IMR-90 (cell line): ENCODE measurements at regions not wholly inside any gene's neighbourhood (a gene's known extent, or its start where the extent isn't known, plus 50 kb on each side); places are given as distances from the start of the nearest gene placed in this dataset.
A peak's percentile ranks its signal among the peaks of the same experiment; 100 is the strongest.

Experiments used
- ATAC-seq: fragments of 200-7000 bp; cut with Tn5 transposase; 2 replicates; pipeline ENCODE4 v1.9.1; 2020; ENCODE audit warnings: low read depth, mild to moderate bottlenecking, moderate library complexity
- BruUV-seq: library from RNA; stranded (reverse); fragments of 400-500 nt; replicated peaks from 2 replicates; lab custom pipeline; 2021; lab: Mats Ljungman, UMichigan
- CTCF ChIA-PET: fragments of 300-600 bp; formaldehyde crosslinking; extraction: SDS; loops from one replicate; lab custom pipeline; 2021; ENCODE audit warnings: antibody characterized with exemption; lab: Yijun Ruan, JAX
- POLR2A ChIA-PET: fragments of 300-600 bp; sonication (Branson Sonifier 250); formaldehyde crosslinking; loops from one replicate; lab custom pipeline; 2022; ENCODE audit warnings: antibody characterized with exemption; ENCODE audit not compliant: unreplicated experiment; lab: Charles Lee
- DNase-seq: peaks from one replicate; pipeline ENCODE4 v3.0.0; 2013
- H2AFZ ChIP-seq: replicated peaks from 2 replicates; pipeline ENCODE3; 2013; ENCODE audit warnings: low read length, mild to moderate bottlenecking; ENCODE audit not compliant: poor library complexity
- H2AK5ac ChIP-seq: 2 replicates; pipeline ENCODE4 v1.6.1; 2013; ENCODE audit warnings: low read depth, low read length, inconsistent platforms
- H2AK9ac ChIP-seq: replicated peaks from 2 replicates; pipeline ENCODE3; 2013; ENCODE audit warnings: mild to moderate bottlenecking, low read depth, low read length, moderate library complexity; ENCODE audit not compliant: poor library complexity
- H2BK120ac ChIP-seq: 2 replicates; pipeline ENCODE4 v1.6.1; 2013; ENCODE audit warnings: low read depth, low read length, inconsistent platforms
- H2BK15ac ChIP-seq: 3 replicates; pipeline ENCODE4 v1.6.1; 2013; ENCODE audit warnings: low read depth, low read length, inconsistent platforms
- H2BK20ac ChIP-seq: 2 replicates; pipeline ENCODE4 v1.6.1; 2013; ENCODE audit warnings: low read depth, mild to moderate bottlenecking, inconsistent platforms, low read length, moderate library complexity
- H2BK5ac ChIP-seq: 2 replicates; pipeline ENCODE4 v1.6.1; 2013; ENCODE audit warnings: mild to moderate bottlenecking, low read depth, low read length, inconsistent platforms; ENCODE audit not compliant: poor library complexity, severe bottlenecking
- H3K14ac ChIP-seq: replicated peaks from 2 replicates; pipeline ENCODE4 v1.6.1; 2013; ENCODE audit warnings: low read depth, low read length, inconsistent platforms
- H3K18ac ChIP-seq: 2 replicates; pipeline ENCODE4 v1.6.1; 2013; ENCODE audit warnings: low read depth, low read length, control low read depth
- H3K23ac ChIP-seq: 2 replicates; pipeline ENCODE4 v1.6.1; 2013; ENCODE audit warnings: low read depth, low read length, inconsistent platforms
- H3K27ac ChIP-seq: 2 replicates; pipeline ENCODE4 v1.5.1; 2013; ENCODE audit warnings: mild to moderate bottlenecking, control low read depth, low read length; ENCODE audit not compliant: insufficient read depth
- H3K27me3 ChIP-seq: 2 replicates; pipeline ENCODE4 v1.6.1; 2013; ENCODE audit warnings: low read length; ENCODE audit not compliant: control insufficient read depth, insufficient read depth
- H3K36me3 ChIP-seq: 2 replicates; pipeline ENCODE4 v1.6.1; 2013; ENCODE audit warnings: low read length, mixed read lengths; ENCODE audit not compliant: control insufficient read depth, insufficient read depth
- H3K4ac ChIP-seq: 2 replicates; pipeline ENCODE4 v1.6.1; 2013; ENCODE audit warnings: low read depth, low read length, inconsistent platforms
- H3K4me1 ChIP-seq: 2 replicates; pipeline ENCODE4 v1.6.1; 2013; ENCODE audit warnings: low read length, mixed read lengths; ENCODE audit not compliant: control insufficient read depth, insufficient read depth
- H3K4me2 ChIP-seq: 2 replicates; pipeline ENCODE4 v1.6.1; 2013; ENCODE audit warnings: low read depth, mild to moderate bottlenecking, control low read depth, low read length, moderate library complexity
- H3K4me3 ChIP-seq: 2 replicates; pipeline ENCODE4 v1.5.1; 2013; ENCODE audit warnings: low read depth, mild to moderate bottlenecking, control low read depth, low read length, moderate library complexity; ENCODE audit not compliant: insufficient read depth
- H3K56ac ChIP-seq: 2 replicates; pipeline ENCODE4 v1.6.1; 2013; ENCODE audit warnings: low read length, inconsistent platforms; ENCODE audit not compliant: insufficient read depth; ENCODE audit errors: extremely low read depth
- H3K79me1 ChIP-seq, 2 experiments: 2 replicates each; pipeline ENCODE4 v1.6.1; 2013; ENCODE audit warnings: low read length in 2 of 2, inconsistent platforms in 1 of 2, low read depth in 1 of 2
- H3K9ac ChIP-seq: 2 replicates; pipeline ENCODE4 v1.6.1; 2013; ENCODE audit warnings: low read depth, low read length, control low read depth
- H3K9me1 ChIP-seq: 2 replicates; pipeline ENCODE4 v1.6.1; 2013; ENCODE audit warnings: low read length, inconsistent platforms; ENCODE audit not compliant: insufficient read depth
- H3K9me3 ChIP-seq: 2 replicates; pipeline ENCODE4 v1.6.1; 2013; ENCODE audit warnings: low read length; ENCODE audit not compliant: control insufficient read depth, insufficient read depth
- H4K20me1 ChIP-seq: 2 replicates; pipeline ENCODE4 v1.6.1; 2013; ENCODE audit warnings: low read length, inconsistent platforms; ENCODE audit not compliant: insufficient read depth
- H4K5ac ChIP-seq: 2 replicates; pipeline ENCODE4 v1.6.1; 2013; ENCODE audit warnings: mild to moderate bottlenecking, low read depth, low read length, control low read depth
- H4K8ac ChIP-seq, 2 experiments: 2 replicates each; pipeline ENCODE4 v1.6.1; 2013; ENCODE audit warnings: low read depth in 2 of 2, low read length in 2 of 2, control low read depth in 1 of 2, inconsistent platforms in 1 of 2
- H4K91ac ChIP-seq: 2 replicates; pipeline ENCODE4 v1.6.1; 2013; ENCODE audit warnings: low read depth, low read length, inconsistent platforms; ENCODE audit not compliant: insufficient read depth
- BHLHE40 ChIP-seq: fragments of 150-350 bp; IDR thresholded peaks from 2 replicates; pipeline ENCODE4 v1.6.1; 2016; ENCODE audit warnings: mild to moderate bottlenecking, low read depth, low read length
- CEBPB ChIP-seq: IDR thresholded peaks from 2 replicates; pipeline ENCODE4 v1.6.1; 2012; ENCODE audit warnings: low read depth, low read length, improper control_type of control experiment
- CHD1 ChIP-seq: IDR thresholded peaks from 2 replicates; pipeline ENCODE4 v1.6.1; 2012; ENCODE audit warnings: low read depth, low read length, improper control_type of control experiment
- CTCF ChIP-seq: conservative IDR thresholded peaks from 2 replicates; pipeline ENCODE4 v1.5.1; 2012; ENCODE audit warnings: mild to moderate bottlenecking, low read depth, low read length, improper control_type of control experiment
- ELK1 ChIP-seq: fragments of 150-350 bp; IDR thresholded peaks from 2 replicates; pipeline ENCODE4 v1.6.1; 2016; ENCODE audit warnings: low read depth, mild to moderate bottlenecking, low read length, moderate library complexity, borderline replicate concordance
- FOS ChIP-seq: fragments of 150-350 bp; IDR thresholded peaks from 2 replicates; pipeline ENCODE4 v1.6.1; 2016; ENCODE audit warnings: low read depth, low read length
- MAFK ChIP-seq: IDR thresholded peaks from 2 replicates; pipeline ENCODE4 v1.6.1; 2012; ENCODE audit warnings: low read depth, low read length, improper control_type of control experiment
- MAZ ChIP-seq: IDR thresholded peaks from 2 replicates; pipeline ENCODE4 v1.6.1; 2012; ENCODE audit warnings: low read depth, mild to moderate bottlenecking, low read length, improper control_type of control experiment, moderate library complexity, borderline replicate concordance
- MXI1 ChIP-seq: IDR thresholded peaks from 2 replicates; pipeline ENCODE4 v1.6.1; 2012; ENCODE audit warnings: low read depth, mild to moderate bottlenecking, low read length, moderate library complexity, borderline replicate concordance
- NFE2L2 ChIP-seq: fragments of 150-350 bp; IDR thresholded peaks from 2 replicates; pipeline ENCODE4 v1.6.1; 2016; ENCODE audit warnings: low read depth, mild to moderate bottlenecking, low read length
- POLR2A ChIP-seq: IDR thresholded peaks from 2 replicates; pipeline ENCODE4 v1.6.1; 2012; ENCODE audit warnings: mild to moderate bottlenecking, low read depth, low read length
- RAD21 ChIP-seq: IDR thresholded peaks from 2 replicates; pipeline ENCODE4 v1.6.1; 2012; ENCODE audit warnings: low read length, improper control_type of control experiment
- RCOR1 ChIP-seq: IDR thresholded peaks from 2 replicates; pipeline ENCODE4 v1.6.1; 2012; ENCODE audit warnings: mild to moderate bottlenecking, low read length, improper control_type of control experiment; ENCODE audit not compliant: insufficient replicate concordance
- RFX5 ChIP-seq: IDR thresholded peaks from 2 replicates; pipeline ENCODE4 v1.8.0; 2012; ENCODE audit warnings: low read depth, mild to moderate bottlenecking, low read length, moderate library complexity
- SMC3 ChIP-seq: fragments of 150-350 bp; IDR thresholded peaks from 2 replicates; pipeline ENCODE4 v1.6.1; 2016; ENCODE audit warnings: low read depth, mild to moderate bottlenecking, antibody characterized with exemption, low read length, moderate library complexity
- USF2 ChIP-seq: fragments of 150-350 bp; IDR thresholded peaks from 2 replicates; pipeline ENCODE4 v1.6.1; 2017; ENCODE audit warnings: mild to moderate bottlenecking, antibody characterized with exemption, low read length, low read depth
- WGBS, 2 experiments: methylation state at CpG; one replicate each; pipeline versions ENCODE4 v1.1.5 to v1.1.7; 2013; ENCODE audit warnings: missing lambda C conversion rate in 2 of 2; ENCODE audit not compliant: insufficient read length in 1 of 2; ENCODE audit errors: extremely low coverage in 2 of 2; 5-methylcytosine and 5-hydroxymethylcytosine counted together
- dilution Hi-C: fragments of 300-500 bp; cut with HindIII; formaldehyde crosslinking; loops from one replicate; pipeline ENCODE4 v1.14.3; 2018; ENCODE audit warnings: low sequenced_read_pairs; ENCODE audit not compliant: unreplicated experiment
- in situ Hi-C: fragments of 300-500 bp; cut with MboI; formaldehyde crosslinking; loops from 3 replicates; pipeline ENCODE4 v1.14.3; 2019; ENCODE audit warnings: low sequenced_read_pairs, inconsistent platforms, mixed read lengths
- intact Hi-C: fragments of 100-400 bp; cut with micrococcal nuclease; formaldehyde crosslinking; loops from 2 replicates; pipeline ENCODE4 v1.10.0; 2022

- H2BK120ac ChIP-seq: peak overlapping the region; percentile 46; the same call in 1 of the 2 replicates
- H3K4ac ChIP-seq: no peak overlapping the region
- no peak overlapping the region for H3K4me2 ChIP-seq
- ChIA-PET POLR2A (no interaction called here), CTCF (no interaction called here)
- H4K8ac ChIP-seq: no peak overlapping the region; a peak in 1 of 4 replicates
- no peak overlapping the region for H3K9ac ChIP-seq
- H3K14ac ChIP-seq: no peak overlapping the region
- no peak overlapping the region for H2BK5ac ChIP-seq
- dilution Hi-C loops: no loop called here
- no peak overlapping the region for H3K23ac ChIP-seq
- H3K9me1 ChIP-seq: peaks cover 5% of the 10 kb centered on the region; the same call in 1 of the 2 replicates
- peaks cover 3% of the 10 kb centered on the region for H3K4me1 ChIP-seq
- H2AFZ ChIP-seq: peak overlapping the region; percentile 16
- H3K79me1 ChIP-seq: no peaks in the 10 kb centered on the region
- intact Hi-C loops: no loop called here
- H3K4me3 ChIP-seq: no peak overlapping the region
- no peak for DNase-seq
- H2BK20ac ChIP-seq: no peak overlapping the region
- H3K36me3 ChIP-seq: no peaks in the 10 kb centered on the region
- H3K27me3 ChIP-seq: no peaks in the 10 kb centered on the region; the same call in 1 of the 2 replicates
- no peak overlapping the region for H3K27ac ChIP-seq
- no peak overlapping the region for H3K56ac ChIP-seq
- no peak overlapping the region for H3K18ac ChIP-seq
- no peak overlapping the region for H2AK5ac ChIP-seq
- H2AK9ac ChIP-seq: no peak overlapping the region
- ATAC-seq: peak; percentile 49; the same call in 1 of the 2 replicates
- in situ Hi-C loops: no loop called here
- no peak overlapping the region for H4K5ac ChIP-seq
- H4K20me1 ChIP-seq: no peaks in the 10 kb centered on the region
- no peaks in the 10 kb centered on the region for H3K9me3 ChIP-seq
- BruUV-seq: no TSS peak
- WGBS, 2 experiments: no CpG with 5 or more reads among the region's 11 CpGs
- TF ChIP-seq FOS: no peak
- TF ChIP-seq POLR2A: no peak
- no peak for TF ChIP-seq MAFK
- TF ChIP-seq USF2: no peak
- TF ChIP-seq RCOR1: no peak
- no peak for TF ChIP-seq CTCF
- TF ChIP-seq CHD1: no peak
- TF ChIP-seq SMC3: no peak
- TF ChIP-seq BHLHE40: no peak
- no peak for TF ChIP-seq MAZ
- TF ChIP-seq RFX5: no peak
- TF ChIP-seq CEBPB: no peak
- TF ChIP-seq RAD21: no peak
- TF ChIP-seq ELK1: no peak
- no peak for TF ChIP-seq NFE2L2
- no peak for TF ChIP-seq MXI1
- no peak overlapping the region for H4K91ac ChIP-seq
- H2BK15ac ChIP-seq: no peak overlapping the region
Measured at GRCh38 chr5:125348221-125348692, 601.8 kb upstream of the ZNF608 start.
